AG04450 (cell line): ENCODE measurements at regions not wholly inside any gene's neighbourhood (a gene's known extent, or its start where the extent isn't known, plus 50 kb on each side); places are given as distances from the start of the nearest gene placed in this dataset.

Experiments
- CTCF ChIA-PET: fragments of 300-600, 350-600 bp; formaldehyde crosslinking; extraction: SDS; loops from one replicate; lab custom pipeline; 2022; ENCODE audit warnings: antibody characterized with exemption, inconsistent platforms; lab: Charles Lee
- POLR2A ChIA-PET: fragments of 350-600 bp; formaldehyde crosslinking; extraction: SDS; loops from one replicate; lab custom pipeline; 2021; ENCODE audit warnings: antibody characterized with exemption, inconsistent platforms; lab: Yijun Ruan, JAX
- DNase-seq: peaks from one replicate; pipeline ENCODE4 v3.0.0-alpha.2; 2011; ENCODE audit warnings: low read depth, low spot score
- H3K27ac ChIP-seq: one replicate; pipeline ENCODE4 v1.5.1; 2012; ENCODE audit warnings: low read depth, low read length, control low read depth
- H3K27me3 ChIP-seq: one replicate; pipeline ENCODE4 v1.6.0; 2012; ENCODE audit warnings: low read length; ENCODE audit not compliant: control insufficient read depth, insufficient read depth
- H3K4me3 ChIP-seq: 2 replicates; pipeline ENCODE4 v1.5.1; 2011; ENCODE audit warnings: mild to moderate bottlenecking, low read depth, low read length, control low read depth
- H3K9me3 ChIP-seq: 2 replicates; pipeline ENCODE4 v1.5.1; 2012; ENCODE audit warnings: low read length; ENCODE audit not compliant: control insufficient read depth, insufficient read depth
- TF ChIP-seq, protein P1 (sequence below): IDR thresholded peaks from 2 replicates; pipeline ENCODE4 v1.5.1; 2011; ENCODE audit warnings: low read depth, low read length, control low read depth, inconsistent platforms

DNA sequence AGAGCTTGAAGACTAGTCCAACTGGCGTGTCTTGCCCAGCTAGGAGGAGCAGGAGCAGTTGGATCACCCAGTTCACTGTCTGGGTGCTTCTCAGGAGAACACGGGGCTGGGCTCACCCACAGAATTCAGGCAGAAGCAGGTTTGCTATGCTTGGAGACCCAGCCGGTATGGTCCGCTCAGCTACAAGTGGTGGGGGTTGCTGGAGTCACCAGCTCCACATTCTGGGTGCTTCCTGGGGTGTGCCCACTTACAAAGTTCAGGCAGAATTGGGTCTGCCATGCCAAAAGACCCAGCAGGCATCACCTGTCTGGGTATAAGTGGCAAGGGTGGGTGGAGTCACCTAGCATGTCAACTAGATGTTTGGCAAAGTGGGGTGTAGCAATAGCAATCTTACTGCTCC lies 1061.8 kb downstream of the PCDH19 start:
- no peaks in the 10 kb centered on the region for H3K27me3 ChIP-seq
- CTCF ChIA-PET = no interaction called here
- POLR2A ChIA-PET = no interaction called here
- H3K9me3 ChIP-seq = peaks cover 11% of the 10 kb centered on the region; the same call in 1 of the 2 replicates
- no peak for DNase-seq
- TF ChIP-seq, protein P1, sequence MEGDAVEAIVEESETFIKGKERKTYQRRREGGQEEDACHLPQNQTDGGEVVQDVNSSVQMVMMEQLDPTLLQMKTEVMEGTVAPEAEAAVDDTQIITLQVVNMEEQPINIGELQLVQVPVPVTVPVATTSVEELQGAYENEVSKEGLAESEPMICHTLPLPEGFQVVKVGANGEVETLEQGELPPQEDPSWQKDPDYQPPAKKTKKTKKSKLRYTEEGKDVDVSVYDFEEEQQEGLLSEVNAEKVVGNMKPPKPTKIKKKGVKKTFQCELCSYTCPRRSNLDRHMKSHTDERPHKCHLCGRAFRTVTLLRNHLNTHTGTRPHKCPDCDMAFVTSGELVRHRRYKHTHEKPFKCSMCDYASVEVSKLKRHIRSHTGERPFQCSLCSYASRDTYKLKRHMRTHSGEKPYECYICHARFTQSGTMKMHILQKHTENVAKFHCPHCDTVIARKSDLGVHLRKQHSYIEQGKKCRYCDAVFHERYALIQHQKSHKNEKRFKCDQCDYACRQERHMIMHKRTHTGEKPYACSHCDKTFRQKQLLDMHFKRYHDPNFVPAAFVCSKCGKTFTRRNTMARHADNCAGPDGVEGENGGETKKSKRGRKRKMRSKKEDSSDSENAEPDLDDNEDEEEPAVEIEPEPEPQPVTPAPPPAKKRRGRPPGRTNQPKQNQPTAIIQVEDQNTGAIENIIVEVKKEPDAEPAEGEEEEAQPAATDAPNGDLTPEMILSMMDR = no peak
- H3K27ac ChIP-seq = no peak overlapping the region
- no peak overlapping the region for H3K4me3 ChIP-seq

DNA sequence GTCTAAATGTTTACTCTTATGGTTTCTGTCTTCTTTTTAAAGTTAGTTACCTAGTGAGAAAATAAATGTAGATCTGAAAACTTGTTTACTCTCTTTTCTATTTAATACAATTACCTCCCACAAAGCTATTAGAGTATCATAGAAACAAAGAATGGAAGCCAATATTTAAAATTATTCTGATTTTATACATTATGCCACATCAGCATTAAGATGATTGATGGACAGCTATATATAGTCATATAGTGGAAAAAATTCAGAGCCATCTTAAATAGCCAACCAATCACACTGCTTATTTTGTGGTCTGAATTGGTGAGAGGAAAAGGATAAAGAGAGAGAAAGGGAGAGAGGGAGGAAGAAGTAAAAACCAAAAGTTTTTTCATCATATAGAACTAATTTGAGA lies 1101.8 kb downstream of the PCDH19 start:
- no peak overlapping the region for H3K4me3 ChIP-seq
- no peaks in the 10 kb centered on the region for H3K27me3 ChIP-seq
- DNase-seq = no peak
- TF ChIP-seq, protein P1 = no peak
- H3K9me3 ChIP-seq = no peaks in the 10 kb centered on the region; the same call in 1 of the 2 replicates
- ChIA-PET POLR2A (no interaction called here), CTCF (no interaction called here)
- H3K27ac ChIP-seq = no peak overlapping the region

DNA sequence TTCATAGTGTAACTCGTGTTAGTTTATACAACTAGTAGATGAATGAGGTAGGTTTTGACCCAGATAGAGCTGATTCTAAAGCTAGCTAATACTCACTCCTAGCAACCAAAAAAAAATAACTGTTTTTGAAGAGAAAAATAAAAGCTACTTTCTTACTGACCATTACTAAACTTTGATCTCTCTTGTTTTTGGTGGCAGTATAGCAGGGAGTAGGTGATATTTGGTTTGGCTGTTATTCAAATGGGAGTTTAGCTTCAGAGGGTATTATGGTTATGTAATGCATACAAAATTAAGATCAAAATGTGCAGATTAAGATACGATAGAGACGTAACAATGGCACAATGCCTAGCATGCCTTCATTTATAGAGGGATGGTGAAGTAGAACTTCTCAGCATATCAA lies 1104.5 kb downstream of the PCDH19 start:
- DNase-seq = no peak
- Histone ChIP-seq H3K9me3 (no peaks in the 10 kb centered on the region; the same call in 1 of the 2 replicates), H3K4me3 (no peak overlapping the region), H3K27ac (no peak overlapping the region), H3K27me3 (no peaks in the 10 kb centered on the region)
- CTCF ChIA-PET = no interaction called here
- TF ChIP-seq, protein P1 = no peak
- POLR2A ChIA-PET = no interaction called here

DNA sequence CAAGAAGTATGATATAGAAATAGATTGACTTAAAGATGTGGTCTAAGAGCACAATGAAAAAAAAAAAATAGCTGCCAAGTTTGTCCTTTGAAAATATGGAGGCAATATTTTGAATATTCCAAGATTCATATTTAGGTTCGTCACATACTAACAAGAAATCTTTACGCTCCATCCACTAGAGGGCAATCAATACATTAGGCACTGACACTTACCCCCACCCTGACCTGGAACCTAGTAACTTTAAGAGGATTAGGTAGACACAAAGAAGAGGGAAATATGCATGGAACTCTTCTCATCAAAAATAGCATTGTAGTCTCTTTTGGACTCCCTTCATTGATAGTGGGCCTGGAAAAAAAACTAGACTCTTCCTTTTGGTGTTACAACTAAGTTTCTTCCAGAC lies 1108.1 kb downstream of the PCDH19 start:
- TF ChIP-seq, protein P1 = no peak
- ChIA-PET CTCF (no interaction called here), POLR2A (no interaction called here)
- Histone ChIP-seq H3K9me3 (no peaks in the 10 kb centered on the region), H3K27me3 (no peaks in the 10 kb centered on the region), H3K27ac (no peak overlapping the region), H3K4me3 (no peak overlapping the region)
- DNase-seq = no peak

DNA sequence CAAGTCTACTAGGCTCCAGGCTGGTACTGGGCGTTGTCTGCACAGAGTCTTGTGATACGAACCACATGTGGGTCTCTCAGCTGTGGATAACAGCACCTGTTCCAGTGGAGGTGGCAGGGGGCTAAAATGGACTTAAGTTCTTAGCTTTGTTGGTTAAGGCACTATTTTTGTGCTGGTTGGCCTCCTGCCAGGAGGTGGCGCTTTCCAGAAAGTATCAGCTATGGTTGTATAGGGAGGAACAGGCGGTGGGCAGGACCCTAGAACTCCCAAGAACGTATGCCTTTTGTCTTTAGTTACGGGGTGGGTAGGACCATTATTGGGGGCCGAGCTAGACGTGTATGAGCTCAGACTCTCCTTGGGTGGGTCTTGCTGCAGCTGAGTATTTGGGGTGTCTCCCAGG lies 1138.4 kb downstream of the PCDH19 start:
- peaks cover 6% of the 10 kb centered on the region; the same call in 1 of the 2 replicates for H3K9me3 ChIP-seq
- no peak overlapping the region for H3K27ac ChIP-seq
- H3K4me3 ChIP-seq = no peak overlapping the region
- no peaks in the 10 kb centered on the region for H3K27me3 ChIP-seq
- TF ChIP-seq, protein P1 = no peak
- POLR2A ChIA-PET = no interaction called here
- DNase-seq = no peak
- CTCF ChIA-PET = no interaction called here
